CD4-positive, alpha-beta T cell (primary cell): ENCODE measurements at regions not wholly inside any gene's neighbourhood (a gene's known extent, or its start where the extent isn't known, plus 50 kb on each side); places are given as distances from the start of the nearest gene placed in this dataset.
"Not testable (repeated sequence)": the region's sequence is repeated elsewhere in the genome, so short reads cannot be mapped to it uniquely, and the experiment has no call there.

Experiments used
- ATAC-seq: fragments of 200-7000 bp; cut with Tn5 transposase; one replicate; pipeline ENCODE4 v1.10.0; 2022; ENCODE audit warnings: mild to moderate bottlenecking; ENCODE audit not compliant: poor library complexity
- CTCF ChIA-PET: fragments of 350-600 bp; sonication (Branson Sonifier 250); formaldehyde crosslinking; loops from one replicate; lab custom pipeline; 2021; ENCODE audit warnings: antibody characterized with exemption, inconsistent platforms; lab: Charles Lee
- POLR2A ChIA-PET: fragments of 350-600 bp; sonication (Branson Sonifier 250); formaldehyde crosslinking; loops from one replicate; lab custom pipeline; 2021; ENCODE audit warnings: antibody characterized with exemption, inconsistent platforms; lab: Charles Lee
- DNase-seq, 14 experiments: peaks; one replicate each; pipeline ENCODE4 v3.0.0-alpha.2; 2013 to 2020; ENCODE audit warnings: mixed read lengths in 2 of 14
- H3K27ac ChIP-seq, 2 donors: one replicate each; pipeline versions ENCODE4 v1.5.1 to v1.7.0; 2013; ENCODE audit warnings: low read length in 2 of 2, low read depth in 1 of 2, mild to moderate bottlenecking in 1 of 2
- H3K27me3 ChIP-seq, 2 experiments: 1 replicate in 1 of 2; 2 replicates in 1 of 2; pipeline versions ENCODE4 v1.6.1 to v1.7.0; 2013; ENCODE audit warnings: low read length in 2 of 2, control low read depth in 1 of 2, mild to moderate bottlenecking in 1 of 2, moderate library complexity in 1 of 2; ENCODE audit not compliant: insufficient read depth in 2 of 2, control insufficient read depth in 1 of 2
- H3K36me3 ChIP-seq: one replicate; pipeline ENCODE4 v1.6.1; 2013; ENCODE audit warnings: low read length, control low read depth; ENCODE audit not compliant: insufficient read depth
- H3K4me1 ChIP-seq: one replicate; pipeline ENCODE4 v1.6.1; 2013; ENCODE audit warnings: low read length, control low read depth; ENCODE audit not compliant: insufficient read depth
- H3K4me3 ChIP-seq: one replicate; pipeline ENCODE4 v1.5.1; 2013; ENCODE audit warnings: mild to moderate bottlenecking, low read length, moderate library complexity
- H3K9me3 ChIP-seq, 2 experiments: 1 replicate in 1 of 2; 2 replicates in 1 of 2; pipeline versions ENCODE4 v1.6.1 to v1.7.0; 2013; ENCODE audit warnings: low read length in 2 of 2, mild to moderate bottlenecking in 2 of 2, control low read depth in 1 of 2, moderate library complexity in 1 of 2; ENCODE audit not compliant: control insufficient read depth in 1 of 2, insufficient read depth in 1 of 2
- H3K27ac Mint-ChIP-seq: one replicate; pipeline ENCODE4 v1.8.0; 2020; ENCODE audit warnings: mixed read lengths
- H3K27me3 Mint-ChIP-seq: one replicate; pipeline ENCODE4 v1.8.0; 2021; ENCODE audit warnings: mixed read lengths
- H3K36me3 Mint-ChIP-seq: one replicate; pipeline ENCODE4 v1.8.0; 2021; ENCODE audit warnings: low read depth, mixed read lengths
- H3K4me1 Mint-ChIP-seq: one replicate; pipeline ENCODE4 v1.8.0; 2021; ENCODE audit warnings: low read depth, mixed read lengths
- H3K4me3 Mint-ChIP-seq: one replicate; pipeline ENCODE4 v1.8.0; 2020; ENCODE audit warnings: mild to moderate bottlenecking, mixed read lengths
- H3K9me3 Mint-ChIP-seq: one replicate; pipeline ENCODE4 v1.8.0; 2020; ENCODE audit warnings: mixed read lengths
- CTCF ChIP-seq: fragments of 200-600 bp; IDR thresholded peaks from one replicate; pipeline ENCODE4 v1.8.0; 2022; ENCODE audit warnings: antibody characterized with exemption, mild to moderate bottlenecking
- intact Hi-C, 2 experiments: fragments of 100-400 bp; cut with DNase I in 1 of 2; cut with micrococcal nuclease in 1 of 2; formaldehyde crosslinking; loops; one replicate each; pipeline versions ENCODE4 v1.15.1 to v1.9.0; 2023 to 2025; cut with DNase I, micrococcal nuclease

- ATAC-seq (no peak), DNase-seq (no peak)
- no peak overlapping the region for H3K27ac Mint-ChIP-seq
- no peak for TF ChIP-seq CTCF
- intact Hi-C loops: no loop called here
- H3K36me3 ChIP-seq: no peaks in the 10 kb centered on the region
- no peaks in the 10 kb centered on the region for H3K4me1 ChIP-seq
- no peak overlapping the region for H3K4me3 Mint-ChIP-seq
- peaks cover 6% of the 10 kb centered on the region for H3K36me3 Mint-ChIP-seq
- H3K27ac ChIP-seq: no peak overlapping the region
- H3K4me1 Mint-ChIP-seq: no peaks in the 10 kb centered on the region
- no peak overlapping the region for H3K4me3 ChIP-seq
- peaks cover 14% of the 10 kb centered on the region for H3K27me3 Mint-ChIP-seq
- CTCF ChIA-PET: no interaction called here
- peaks cover 10% of the 10 kb centered on the region for H3K9me3 Mint-ChIP-seq
- peaks cover 4 to 8% of the 10 kb centered on the region in 2 experiments for H3K9me3 ChIP-seq
- POLR2A ChIA-PET: no interaction called here
- H3K27me3 ChIP-seq: no peaks in the 10 kb centered on the region
Measured at GRCh38 chr2:238528953-238529781, 102.4 kb downstream of the ASB1 start.

- CTCF ChIA-PET, POLR2A ChIA-PET, H3K27ac ChIP-seq, H3K4me1 Mint-ChIP-seq, intact Hi-C loops, H3K27me3 ChIP-seq, H3K9me3 ChIP-seq, H3K27me3 Mint-ChIP-seq, H3K4me1 ChIP-seq, DNase-seq, H3K4me3 Mint-ChIP-seq, H3K36me3 Mint-ChIP-seq, ATAC-seq, H3K4me3 ChIP-seq, H3K36me3 ChIP-seq, H3K27ac Mint-ChIP-seq: not testable (repeated sequence)
- H3K9me3 Mint-ChIP-seq: peaks cover 10% of the 10 kb centered on the region
Measured at GRCh38 chr2:238531017-238531645, 104.4 kb downstream of the ASB1 start.

DNA sequence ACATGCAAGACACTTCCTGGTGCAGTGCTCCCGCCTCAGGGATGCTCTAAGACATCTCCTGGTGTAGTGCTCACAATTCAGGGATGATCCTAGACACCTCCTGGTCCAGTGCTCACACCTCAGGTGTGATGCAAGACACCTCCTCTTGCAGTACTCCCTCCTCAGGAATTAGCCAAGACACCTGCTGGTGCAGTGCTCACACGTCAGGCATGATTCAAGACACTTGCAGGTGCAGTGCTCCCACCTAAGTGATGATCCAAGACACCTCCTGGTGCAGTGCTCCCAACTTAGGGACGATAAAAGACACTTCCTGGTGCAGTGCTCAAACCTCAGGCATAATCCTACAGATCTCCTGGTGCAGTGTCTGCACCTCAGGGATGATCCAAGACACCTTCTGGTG is 117.0 kb downstream of the ASB1 start:
- H3K9me3 Mint-ChIP-seq, POLR2A ChIA-PET, H3K36me3 Mint-ChIP-seq, H3K9me3 ChIP-seq, DNase-seq, intact Hi-C loops, CTCF ChIA-PET, H3K4me1 Mint-ChIP-seq, H3K27ac Mint-ChIP-seq, H3K4me3 ChIP-seq, H3K4me3 Mint-ChIP-seq, H3K27ac ChIP-seq, H3K36me3 ChIP-seq, H3K4me1 ChIP-seq, ATAC-seq: not testable (repeated sequence)
- H3K27me3 ChIP-seq: peaks cover 4 to 24% of the 10 kb centered on the region in 2 experiments
- peaks cover 61% of the 10 kb centered on the region for H3K27me3 Mint-ChIP-seq

DNA sequence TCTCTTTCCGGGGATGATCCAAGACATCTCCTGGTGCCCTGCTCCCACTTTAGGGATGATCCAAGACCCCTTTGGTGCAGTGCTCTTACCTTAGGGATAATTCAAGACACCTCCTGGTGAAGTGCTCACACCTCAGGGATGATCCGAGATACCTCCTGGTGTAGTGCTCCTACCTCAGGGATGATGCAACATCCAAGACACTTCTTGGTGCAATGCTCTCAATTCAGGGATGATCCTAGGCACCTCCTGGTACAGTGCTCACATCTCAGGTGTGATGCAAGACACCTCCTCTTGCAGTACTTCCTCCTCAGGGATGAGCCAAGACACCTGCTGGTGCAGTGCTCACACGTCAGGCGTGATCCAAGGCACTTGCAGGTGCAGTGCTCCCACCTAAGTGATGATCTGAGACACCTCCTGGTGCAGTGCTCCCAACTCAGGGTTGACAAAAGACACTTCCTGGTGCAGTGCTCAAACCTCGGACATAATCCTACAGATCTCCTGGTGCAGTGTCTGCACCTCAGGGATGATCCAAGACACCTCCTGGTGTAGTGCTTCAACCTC is 122.3 kb downstream of the ASB1 start:
- no peak overlapping the region for H3K27ac ChIP-seq
- H3K9me3 ChIP-seq: peaks cover 0 to 8% of the 10 kb centered on the region in 2 experiments
- H3K27me3 ChIP-seq: peaks cover 4 to 19% of the 10 kb centered on the region in 2 experiments
- no peaks in the 10 kb centered on the region for H3K4me1 Mint-ChIP-seq
- no peaks in the 10 kb centered on the region for H3K4me1 ChIP-seq
- H3K9me3 Mint-ChIP-seq: peaks cover 2% of the 10 kb centered on the region
- H3K4me3 Mint-ChIP-seq: no peak overlapping the region
- H3K27me3 Mint-ChIP-seq: peaks cover 57% of the 10 kb centered on the region
- TF ChIP-seq CTCF: no peak
- no peaks in the 10 kb centered on the region for H3K36me3 Mint-ChIP-seq
- intact Hi-C loops: no loop called here
- POLR2A ChIA-PET: no interaction called here
- H3K4me3 ChIP-seq: no peak overlapping the region
- DNase-seq: no peak
- no peak for ATAC-seq
- H3K36me3 ChIP-seq: no peaks in the 10 kb centered on the region
- CTCF ChIA-PET: no interaction called here
- no peak overlapping the region for H3K27ac Mint-ChIP-seq
